ENCODE measurements at regions not wholly inside any gene's neighbourhood (a gene's known extent, or its start where the extent isn't known, plus 50 kb on each side); places are given as distances from the start of the nearest gene placed in this dataset.

DNA sequence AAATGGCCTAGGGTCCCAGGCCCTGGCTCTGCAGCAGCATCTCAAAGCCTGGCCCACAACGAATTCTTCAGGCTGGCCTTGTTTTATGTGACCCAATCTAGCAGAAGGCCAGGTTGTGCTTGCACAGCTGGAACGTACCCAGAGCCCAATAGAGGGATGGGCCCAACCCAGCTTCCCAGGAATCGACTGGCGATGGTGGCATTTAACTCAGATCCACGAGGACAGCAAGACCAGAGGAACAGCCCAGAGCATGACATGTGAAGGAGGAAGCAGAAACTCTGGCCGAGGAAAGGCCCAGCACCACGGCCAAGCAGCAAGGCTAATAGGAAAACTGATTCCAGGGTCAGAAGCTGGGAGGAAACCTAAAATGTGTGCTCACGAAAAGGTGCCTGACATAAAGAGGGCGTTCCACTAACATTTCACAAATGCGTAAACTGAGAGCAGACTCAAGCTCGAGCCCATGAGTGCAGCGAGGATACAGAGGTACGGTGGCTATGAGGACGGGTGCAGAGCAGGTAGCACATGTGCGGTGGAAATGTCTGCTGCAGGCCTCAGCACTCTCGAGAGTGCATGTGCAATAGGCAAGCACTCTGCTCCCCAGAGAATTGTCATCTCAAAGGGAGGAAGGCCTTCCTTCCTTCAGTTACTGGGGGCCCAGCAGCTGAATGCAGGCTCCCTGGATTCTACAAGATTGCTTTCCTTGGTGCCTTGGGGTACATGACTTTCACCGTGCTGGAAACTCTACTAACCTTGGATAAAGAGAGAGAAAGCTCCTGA lies 156.9 kb upstream of the GLI2 start:
- H3K9me3 Mint-ChIP-seq (ENCODE audit: unreplicated experiment), result no peaks in the 10 kb centered on the region
- peaks cover 38% of the 10 kb centered on the region for H3K4me1 Mint-ChIP-seq (ENCODE audit: unreplicated experiment)
- peaks cover 6% of the 10 kb centered on the region for H3K36me3 Mint-ChIP-seq (ENCODE audit: low read depth, unreplicated experiment)
- H3K4me3 Mint-ChIP-seq (ENCODE audit: unreplicated experiment), result no peak overlapping the region
- peaks cover 15% of the 10 kb centered on the region for H3K27me3 Mint-ChIP-seq (ENCODE audit: unreplicated experiment)
- TF ChIP-seq, protein P1, sequence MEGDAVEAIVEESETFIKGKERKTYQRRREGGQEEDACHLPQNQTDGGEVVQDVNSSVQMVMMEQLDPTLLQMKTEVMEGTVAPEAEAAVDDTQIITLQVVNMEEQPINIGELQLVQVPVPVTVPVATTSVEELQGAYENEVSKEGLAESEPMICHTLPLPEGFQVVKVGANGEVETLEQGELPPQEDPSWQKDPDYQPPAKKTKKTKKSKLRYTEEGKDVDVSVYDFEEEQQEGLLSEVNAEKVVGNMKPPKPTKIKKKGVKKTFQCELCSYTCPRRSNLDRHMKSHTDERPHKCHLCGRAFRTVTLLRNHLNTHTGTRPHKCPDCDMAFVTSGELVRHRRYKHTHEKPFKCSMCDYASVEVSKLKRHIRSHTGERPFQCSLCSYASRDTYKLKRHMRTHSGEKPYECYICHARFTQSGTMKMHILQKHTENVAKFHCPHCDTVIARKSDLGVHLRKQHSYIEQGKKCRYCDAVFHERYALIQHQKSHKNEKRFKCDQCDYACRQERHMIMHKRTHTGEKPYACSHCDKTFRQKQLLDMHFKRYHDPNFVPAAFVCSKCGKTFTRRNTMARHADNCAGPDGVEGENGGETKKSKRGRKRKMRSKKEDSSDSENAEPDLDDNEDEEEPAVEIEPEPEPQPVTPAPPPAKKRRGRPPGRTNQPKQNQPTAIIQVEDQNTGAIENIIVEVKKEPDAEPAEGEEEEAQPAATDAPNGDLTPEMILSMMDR (IDR thresholded peaks at IDR 0.05; ENCODE audit: unreplicated experiment), result no peak
- H3K27ac Mint-ChIP-seq (ENCODE audit: unreplicated experiment), result no peak overlapping the region
- DNase-seq (ENCODE audit: low spot score), result no peak

DNA sequence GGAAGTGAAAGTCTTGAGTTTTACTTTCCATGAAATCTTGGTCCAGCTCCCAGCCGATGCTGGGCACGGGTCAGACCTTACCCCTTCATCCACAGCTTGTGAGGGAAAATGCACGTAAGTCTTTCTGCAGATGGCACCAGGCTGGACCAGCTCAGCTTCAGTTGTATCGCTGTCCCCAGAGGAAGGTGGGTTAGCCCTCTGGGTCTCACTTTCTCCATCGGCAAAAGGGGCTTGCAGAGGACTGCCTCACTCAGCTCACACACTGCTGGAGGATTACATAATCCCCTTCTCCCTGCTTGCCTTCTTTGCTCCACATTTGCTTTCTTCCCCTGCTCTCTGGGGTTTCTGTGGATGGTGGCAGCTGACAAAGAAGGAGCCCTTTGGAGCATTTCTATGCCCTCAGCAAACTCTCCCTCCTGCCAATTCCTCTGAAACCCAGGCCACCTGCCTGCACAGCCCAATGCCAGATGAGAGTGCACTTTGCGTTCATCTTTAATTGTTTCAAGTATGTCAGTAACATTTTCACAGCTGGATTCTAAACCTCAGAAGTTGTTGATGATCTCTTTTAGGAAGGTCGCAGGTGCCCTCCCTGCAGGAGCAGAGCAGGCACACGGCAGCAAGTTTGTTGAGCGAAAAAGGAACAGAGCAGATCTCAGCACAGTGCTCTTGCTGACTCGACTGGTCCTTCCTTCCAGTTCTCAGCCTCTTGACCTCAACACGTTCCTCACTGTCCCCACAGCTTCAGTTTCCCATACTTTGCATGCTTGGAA lies 155.6 kb upstream of the GLI2 start:
- Mint-ChIP-seq H3K27me3 (ENCODE audit: unreplicated experiment) (peaks cover 12% of the 10 kb centered on the region), H3K36me3 (ENCODE audit: low read depth, unreplicated experiment) (no peaks in the 10 kb centered on the region), H3K9me3 (ENCODE audit: unreplicated experiment) (no peaks in the 10 kb centered on the region), H3K4me3 (ENCODE audit: unreplicated experiment) (no peak overlapping the region), H3K4me1 (ENCODE audit: unreplicated experiment) (peaks cover 25% of the 10 kb centered on the region), H3K27ac (ENCODE audit: unreplicated experiment) (no peak overlapping the region)
- TF ChIP-seq, protein P1 (IDR thresholded peaks at IDR 0.05; ENCODE audit: unreplicated experiment), result no peak
- DNase-seq (ENCODE audit: low spot score), result no peak

DNA sequence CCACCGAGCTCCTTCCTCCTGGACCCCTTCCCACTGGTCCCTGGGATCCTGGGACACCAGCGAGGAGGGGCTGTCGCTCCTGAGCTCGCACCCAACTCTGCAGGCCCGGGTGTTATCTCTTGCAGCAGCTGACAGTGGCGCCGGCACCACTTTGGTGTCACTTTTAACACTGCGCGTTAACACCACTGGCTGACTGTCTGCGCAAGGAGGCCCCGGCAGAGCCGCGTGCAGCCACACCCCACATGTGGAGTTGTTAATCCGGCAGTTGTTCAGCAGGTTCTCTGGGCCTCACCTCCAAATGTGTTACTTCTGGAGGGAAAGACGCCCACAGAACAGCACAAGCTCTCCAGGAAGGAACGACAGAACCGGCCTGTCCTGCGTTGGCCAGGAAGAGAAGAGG lies 155.0 kb upstream of the GLI2 start:
- Mint-ChIP-seq H3K4me1 (ENCODE audit: unreplicated experiment) (peaks cover 19% of the 10 kb centered on the region), H3K9me3 (ENCODE audit: unreplicated experiment) (no peaks in the 10 kb centered on the region), H3K27me3 (ENCODE audit: unreplicated experiment) (peaks cover 10% of the 10 kb centered on the region), H3K4me3 (ENCODE audit: unreplicated experiment) (no peak overlapping the region), H3K27ac (ENCODE audit: unreplicated experiment) (no peak overlapping the region), H3K36me3 (ENCODE audit: low read depth, unreplicated experiment) (no peaks in the 10 kb centered on the region)
- TF ChIP-seq, protein P1 (IDR thresholded peaks at IDR 0.05; ENCODE audit: unreplicated experiment), result no peak
- DNase-seq (ENCODE audit: low spot score), result no peak

DNA sequence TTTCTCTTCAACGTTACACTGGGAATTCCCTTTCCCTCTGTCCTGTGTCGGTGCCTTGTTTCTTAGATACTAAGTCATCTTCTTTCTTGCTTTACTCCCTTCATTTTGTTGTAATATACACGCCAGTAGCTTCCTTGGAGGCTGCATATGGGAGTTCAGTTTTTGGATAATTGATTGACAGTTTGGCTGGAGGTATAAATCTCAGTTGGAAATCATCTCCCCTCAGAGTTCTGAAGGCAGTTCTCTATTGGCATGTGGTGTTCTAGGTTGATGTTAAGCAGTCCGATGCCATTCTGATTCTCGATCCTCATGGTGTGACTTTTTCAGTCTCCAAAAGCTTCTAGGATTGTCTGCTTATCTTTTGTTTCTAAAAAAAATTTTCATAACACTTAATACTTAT lies 152.5 kb upstream of the GLI2 start:
- Mint-ChIP-seq H3K27ac (ENCODE audit: unreplicated experiment) (no peak overlapping the region), H3K27me3 (ENCODE audit: unreplicated experiment) (peaks cover 16% of the 10 kb centered on the region), H3K9me3 (ENCODE audit: unreplicated experiment) (no peaks in the 10 kb centered on the region), H3K4me1 (ENCODE audit: unreplicated experiment) (peaks cover 8% of the 10 kb centered on the region), H3K4me3 (ENCODE audit: unreplicated experiment) (no peak overlapping the region), H3K36me3 (ENCODE audit: low read depth, unreplicated experiment) (no peaks in the 10 kb centered on the region)
- DNase-seq (ENCODE audit: low spot score), result no peak
- TF ChIP-seq, protein P1 (IDR thresholded peaks at IDR 0.05; ENCODE audit: unreplicated experiment), result no peak

All from endothelial cell (in vitro differentiated cells).